Stimulated activated effector memory CD8-positive, alpha-beta T cell treated with anti-CD3 and anti-CD28 coated beads, Interleukin-12 subunit alpha, Interleukin-12 subunit beta, amount 100 ng/mL, for 72 hours (primary cell): ENCODE measurements at regions not wholly inside any gene's neighbourhood (a gene's known extent, or its start where the extent isn't known, plus 50 kb on each side); places are given as distances from the start of the nearest gene placed in this dataset.
"Not testable (repeated sequence)": the region's sequence is repeated elsewhere in the genome, so short reads cannot be mapped to it uniquely, and the experiment has no call there.

Experiments
- ATAC-seq: fragments of 150-1000 bp; cut with Tn5 transposase; 2 replicates; pipeline ENCODE4 v1.10.0; 2021
- DNase-seq, 2 donors: peaks; one replicate each; pipeline ENCODE4 v3.0.0; 2021 to 2022; ENCODE audit warnings: low spot score in 2 of 2
- H3K27ac Mint-ChIP-seq: one replicate; pipeline ENCODE4 v1.8.0; 2022; ENCODE audit warnings: mild to moderate bottlenecking, mixed read lengths
- H3K36me3 Mint-ChIP-seq: one replicate; pipeline ENCODE4 v1.8.0; 2022; ENCODE audit warnings: mild to moderate bottlenecking, mixed read lengths
- H3K4me1 Mint-ChIP-seq: one replicate; pipeline ENCODE4 v1.8.0; 2022; ENCODE audit warnings: mixed read lengths
- H3K4me3 Mint-ChIP-seq: one replicate; pipeline ENCODE4 v1.8.0; 2022; ENCODE audit warnings: mild to moderate bottlenecking, mixed read lengths
- H3K9me3 Mint-ChIP-seq: one replicate; pipeline ENCODE4 v1.8.0; 2022; ENCODE audit warnings: mixed read lengths

- not testable (repeated sequence) for H3K36me3 Mint-ChIP-seq, ATAC-seq, H3K9me3 Mint-ChIP-seq, H3K4me3 Mint-ChIP-seq, DNase-seq, H3K27ac Mint-ChIP-seq
- peaks cover 23% of the 10 kb centered on the region for H3K4me1 Mint-ChIP-seq
These were observed 72.3 kb downstream of the ARF6 start for GRCh38 chr14:49965068-49965651.

- Mint-ChIP-seq H3K4me3 (no peak overlapping the region), H3K9me3 (no peaks in the 10 kb centered on the region), H3K27ac (no peak overlapping the region), H3K36me3 (peaks cover 9% of the 10 kb centered on the region), H3K4me1 (peaks cover 30% of the 10 kb centered on the region)
- ATAC-seq = no peak
- no peak for DNase-seq
These were observed 73.5 kb downstream of the ARF6 start for GRCh38 chr14:49966304-49966809.

- Mint-ChIP-seq H3K4me1 (peaks cover 30% of the 10 kb centered on the region), H3K36me3 (peaks cover 16% of the 10 kb centered on the region), H3K9me3 (no peaks in the 10 kb centered on the region), H3K4me3 (no peak overlapping the region), H3K27ac (no peak overlapping the region)
- no peak for ATAC-seq
- no peak for DNase-seq
These were observed 74.2 kb downstream of the ARF6 start for GRCh38 chr14:49966971-49967630.

- Mint-ChIP-seq H3K9me3 (no peaks in the 10 kb centered on the region), H3K4me3 (peak overlapping the region; percentile 78), H3K4me1 (peaks cover 40% of the 10 kb centered on the region), H3K27ac (peak overlapping the region; percentile 94), H3K36me3 (peaks cover 25% of the 10 kb centered on the region)
- DNase-seq = no peak
- no peak for ATAC-seq
These were observed 77.1 kb downstream of the ARF6 start for GRCh38 chr14:49969961-49970360.

GRCh38 chr14:49970474-49971147 lies 77.7 kb downstream of the ARF6 start:
- Mint-ChIP-seq H3K4me1 (peaks cover 40% of the 10 kb centered on the region), H3K36me3 (peaks cover 25% of the 10 kb centered on the region), H3K27ac (peak overlapping the region; percentile 94), H3K9me3 (no peaks in the 10 kb centered on the region), H3K4me3 (peak overlapping the region; percentile 78)
- no peak for DNase-seq
- peak; percentile 17 for ATAC-seq

GRCh38 chr14:49971156-49972130 lies 78.6 kb downstream of the ARF6 start:
- peak in 1 of 2 donors; percentile 79 for DNase-seq
- peaks cover 48% of the 10 kb centered on the region for H3K4me1 Mint-ChIP-seq
- peak overlapping the region; percentile 94 for H3K27ac Mint-ChIP-seq
- H3K9me3 Mint-ChIP-seq = no peaks in the 10 kb centered on the region
- H3K4me3 Mint-ChIP-seq = peak overlapping the region; percentile 78
- peak; percentile 83 for ATAC-seq
- H3K36me3 Mint-ChIP-seq = peaks cover 25% of the 10 kb centered on the region

GRCh38 chr14:49972131-49972671 lies 79.3 kb downstream of the ARF6 start:
- peaks cover 56% of the 10 kb centered on the region for H3K4me1 Mint-ChIP-seq
- H3K36me3 Mint-ChIP-seq = peaks cover 25% of the 10 kb centered on the region
- H3K27ac Mint-ChIP-seq = peak overlapping the region; percentile 94
- peak overlapping the region; percentile 78 for H3K4me3 Mint-ChIP-seq
- peak in 1 of 2 donors; percentile 62 for DNase-seq
- H3K9me3 Mint-ChIP-seq = no peaks in the 10 kb centered on the region
- no peak for ATAC-seq

GRCh38 chr14:49972823-49973222 lies 79.9 kb downstream of the ARF6 start:
- peak in 1 of 2 donors; percentile 69 for DNase-seq
- H3K4me1 Mint-ChIP-seq = peaks cover 62% of the 10 kb centered on the region
- peak overlapping the region; percentile 94 for H3K27ac Mint-ChIP-seq
- ATAC-seq = peak; percentile 72
- peaks cover 26% of the 10 kb centered on the region for H3K36me3 Mint-ChIP-seq
- H3K4me3 Mint-ChIP-seq = peak overlapping the region; percentile 78
- no peaks in the 10 kb centered on the region for H3K9me3 Mint-ChIP-seq

- Mint-ChIP-seq H3K9me3 (no peaks in the 10 kb centered on the region), H3K36me3 (peaks cover 34% of the 10 kb centered on the region), H3K27ac (peak overlapping the region; percentile 81), H3K4me1 (peaks cover 78% of the 10 kb centered on the region), H3K4me3 (no peak overlapping the region)
- no peak for ATAC-seq
- no peak for DNase-seq
These were observed 82.4 kb downstream of the ARF6 start for GRCh38 chr14:49975276-49975675.

- Mint-ChIP-seq H3K4me1 (peaks cover 78% of the 10 kb centered on the region), H3K4me3 (no peak overlapping the region), H3K36me3 (peaks cover 31% of the 10 kb centered on the region), H3K9me3 (no peaks in the 10 kb centered on the region), H3K27ac (peak overlapping the region; percentile 81)
- DNase-seq = no peak
- no peak for ATAC-seq
These were observed 82.9 kb downstream of the ARF6 start for GRCh38 chr14:49975799-49976198.

- Mint-ChIP-seq H3K4me3 (peak overlapping the region; percentile 41), H3K27ac (peak overlapping the region; percentile 72), H3K4me1 (peaks cover 78% of the 10 kb centered on the region), H3K36me3 (peaks cover 26% of the 10 kb centered on the region), H3K9me3 (no peaks in the 10 kb centered on the region)
- ATAC-seq (peak; percentile 80), DNase-seq (no peak)
These were observed 84.4 kb downstream of the ARF6 start for GRCh38 chr14:49977126-49977841.

GRCh38 chr14:49980027-49980426 lies 87.1 kb downstream of the ARF6 start:
- H3K36me3 Mint-ChIP-seq = peaks cover 32% of the 10 kb centered on the region
- peak overlapping the region; percentile 96 for H3K27ac Mint-ChIP-seq
- ATAC-seq (no peak), DNase-seq (no peak)
- H3K9me3 Mint-ChIP-seq = no peaks in the 10 kb centered on the region
- H3K4me1 Mint-ChIP-seq = peaks cover 83% of the 10 kb centered on the region
- peak overlapping the region; percentile 68 for H3K4me3 Mint-ChIP-seq

GRCh38 chr14:49982082-49982481 lies 89.2 kb downstream of the ARF6 start:
- Mint-ChIP-seq H3K9me3 (no peaks in the 10 kb centered on the region), H3K27ac (peak overlapping the region; percentile 96), H3K4me1 (peaks cover 86% of the 10 kb centered on the region), H3K4me3 (peak overlapping the region; percentile 68), H3K36me3 (peaks cover 32% of the 10 kb centered on the region)
- ATAC-seq (peak; percentile 49), DNase-seq (no peak)

- DNase-seq (no peak), ATAC-seq (peak; percentile 64)
- H3K27ac Mint-ChIP-seq = peak overlapping the region; percentile 96
- H3K36me3 Mint-ChIP-seq = peaks cover 32% of the 10 kb centered on the region
- no peaks in the 10 kb centered on the region for H3K9me3 Mint-ChIP-seq
- H3K4me1 Mint-ChIP-seq = peaks cover 86% of the 10 kb centered on the region
- peak overlapping the region; percentile 68 for H3K4me3 Mint-ChIP-seq
These were observed 89.6 kb downstream of the ARF6 start for GRCh38 chr14:49982501-49982951.
